Stimulated activated effector memory CD8-positive, alpha-beta T cell treated with anti-CD3 and anti-CD28 coated beads, Interleukin-12 subunit alpha, Interleukin-12 subunit beta, amount 100 ng/mL, for 72 hours (primary cell): ENCODE measurements at regions not wholly inside any gene's neighbourhood (a gene's known extent, or its start where the extent isn't known, plus 50 kb on each side); places are given as distances from the start of the nearest gene placed in this dataset.
A peak's percentile ranks its signal among the peaks of the same experiment; 100 is the strongest.

Experiments
- ATAC-seq: fragments of 150-1000 bp; cut with Tn5 transposase; 2 replicates; pipeline ENCODE4 v1.10.0; 2021
- DNase-seq, 2 donors: peaks; one replicate each; pipeline ENCODE4 v3.0.0; 2021 to 2022; ENCODE audit warnings: low spot score in 2 of 2
- H3K27ac Mint-ChIP-seq: one replicate; pipeline ENCODE4 v1.8.0; 2022; ENCODE audit warnings: mild to moderate bottlenecking, mixed read lengths
- H3K36me3 Mint-ChIP-seq: one replicate; pipeline ENCODE4 v1.8.0; 2022; ENCODE audit warnings: mild to moderate bottlenecking, mixed read lengths
- H3K4me1 Mint-ChIP-seq: one replicate; pipeline ENCODE4 v1.8.0; 2022; ENCODE audit warnings: mixed read lengths
- H3K4me3 Mint-ChIP-seq: one replicate; pipeline ENCODE4 v1.8.0; 2022; ENCODE audit warnings: mild to moderate bottlenecking, mixed read lengths
- H3K9me3 Mint-ChIP-seq: one replicate; pipeline ENCODE4 v1.8.0; 2022; ENCODE audit warnings: mixed read lengths

- Mint-ChIP-seq H3K4me3 (no peak overlapping the region), H3K36me3 (no peaks in the 10 kb centered on the region), H3K4me1 (no peaks in the 10 kb centered on the region), H3K27ac (no peak overlapping the region), H3K9me3 (no peaks in the 10 kb centered on the region)
- ATAC-seq (no peak), DNase-seq (no peak)
Measured at GRCh38 chr13:106047859-106048258, 487.6 kb downstream of the EFNB2 start.

GRCh38 chr13:106042996-106043581 lies 492.4 kb downstream of the EFNB2 start:
- Mint-ChIP-seq H3K4me3 (no peak overlapping the region), H3K4me1 (no peaks in the 10 kb centered on the region), H3K27ac (no peak overlapping the region), H3K36me3 (no peaks in the 10 kb centered on the region), H3K9me3 (peaks cover 8% of the 10 kb centered on the region)
- DNase-seq (no peak), ATAC-seq (no peak)

- no peaks in the 10 kb centered on the region for H3K4me1 Mint-ChIP-seq
- DNase-seq: no peak
- no peak for ATAC-seq
- no peaks in the 10 kb centered on the region for H3K36me3 Mint-ChIP-seq
- H3K27ac Mint-ChIP-seq: no peak overlapping the region
- no peak overlapping the region for H3K4me3 Mint-ChIP-seq
- peaks cover 8% of the 10 kb centered on the region for H3K9me3 Mint-ChIP-seq
Measured at GRCh38 chr13:106041445-106041844, 494.0 kb downstream of the EFNB2 start.

- DNase-seq (no peak), ATAC-seq (no peak)
- Mint-ChIP-seq H3K9me3 (peaks cover 8% of the 10 kb centered on the region), H3K4me3 (no peak overlapping the region), H3K4me1 (no peaks in the 10 kb centered on the region), H3K36me3 (no peaks in the 10 kb centered on the region), H3K27ac (no peak overlapping the region)
Measured at GRCh38 chr13:106038752-106039151, 496.7 kb downstream of the EFNB2 start.

GRCh38 chr13:106036870-106037269 lies 498.6 kb downstream of the EFNB2 start:
- Mint-ChIP-seq H3K36me3 (no peaks in the 10 kb centered on the region), H3K4me1 (no peaks in the 10 kb centered on the region), H3K27ac (no peak overlapping the region), H3K4me3 (no peak overlapping the region), H3K9me3 (peaks cover 8% of the 10 kb centered on the region)
- DNase-seq (no peak), ATAC-seq (peak; percentile 31)

GRCh38 chr13:106034201-106034600 lies 501.3 kb downstream of the EFNB2 start:
- DNase-seq (no peak), ATAC-seq (no peak)
- Mint-ChIP-seq H3K27ac (no peak overlapping the region), H3K4me1 (no peaks in the 10 kb centered on the region), H3K9me3 (no peaks in the 10 kb centered on the region), H3K36me3 (no peaks in the 10 kb centered on the region), H3K4me3 (no peak overlapping the region)

- H3K9me3 Mint-ChIP-seq: no peaks in the 10 kb centered on the region
- H3K27ac Mint-ChIP-seq: no peak overlapping the region
- H3K36me3 Mint-ChIP-seq: no peaks in the 10 kb centered on the region
- H3K4me3 Mint-ChIP-seq: no peak overlapping the region
- no peak for ATAC-seq
- DNase-seq: no peak
- H3K4me1 Mint-ChIP-seq: no peaks in the 10 kb centered on the region
Measured at GRCh38 chr13:106033659-106034058, 501.8 kb downstream of the EFNB2 start.

GRCh38 chr13:106032441-106032840 lies 503.0 kb downstream of the EFNB2 start:
- no peaks in the 10 kb centered on the region for H3K9me3 Mint-ChIP-seq
- H3K4me1 Mint-ChIP-seq: no peaks in the 10 kb centered on the region
- ATAC-seq (no peak), DNase-seq (no peak)
- H3K27ac Mint-ChIP-seq: no peak overlapping the region
- H3K4me3 Mint-ChIP-seq: no peak overlapping the region
- no peaks in the 10 kb centered on the region for H3K36me3 Mint-ChIP-seq

GRCh38 chr13:106029676-106030290 lies 505.7 kb downstream of the EFNB2 start:
- no peak overlapping the region for H3K4me3 Mint-ChIP-seq
- no peak for ATAC-seq
- H3K36me3 Mint-ChIP-seq: no peaks in the 10 kb centered on the region

GRCh38 chr13:106028911-106029310 lies 506.6 kb downstream of the EFNB2 start:
- no peaks in the 10 kb centered on the region for H3K4me1 Mint-ChIP-seq
- DNase-seq (no peak), ATAC-seq (no peak)
- H3K4me3 Mint-ChIP-seq: no peak overlapping the region
- H3K27ac Mint-ChIP-seq: no peak overlapping the region
- no peaks in the 10 kb centered on the region for H3K36me3 Mint-ChIP-seq
- peaks cover 5% of the 10 kb centered on the region for H3K9me3 Mint-ChIP-seq

More at GRCh38 chr13:106029676-106030290, 505.7 kb downstream of the EFNB2 start:
- H3K4me1 Mint-ChIP-seq: no peaks in the 10 kb centered on the region
- peaks cover 4% of the 10 kb centered on the region for H3K9me3 Mint-ChIP-seq
- no peak for DNase-seq
- H3K27ac Mint-ChIP-seq: no peak overlapping the region

GRCh38 chr13:106011600-106011999 lies 523.9 kb downstream of the EFNB2 start:
- DNase-seq: no peak
- H3K4me1 Mint-ChIP-seq: no peaks in the 10 kb centered on the region
- no peak for ATAC-seq
- H3K36me3 Mint-ChIP-seq: no peaks in the 10 kb centered on the region
- peaks cover 9% of the 10 kb centered on the region for H3K9me3 Mint-ChIP-seq
- H3K27ac Mint-ChIP-seq: no peak overlapping the region
- H3K4me3 Mint-ChIP-seq: no peak overlapping the region

- no peaks in the 10 kb centered on the region for H3K4me1 Mint-ChIP-seq
- no peak overlapping the region for H3K27ac Mint-ChIP-seq
- DNase-seq: no peak
- no peak overlapping the region for H3K4me3 Mint-ChIP-seq
- ATAC-seq: no peak
- peaks cover 9% of the 10 kb centered on the region for H3K9me3 Mint-ChIP-seq
- no peaks in the 10 kb centered on the region for H3K36me3 Mint-ChIP-seq
Measured at GRCh38 chr13:106010836-106011235, 524.6 kb downstream of the EFNB2 start.

- H3K36me3 Mint-ChIP-seq: no peaks in the 10 kb centered on the region
- DNase-seq: no peak
- ATAC-seq: no peak
- H3K4me1 Mint-ChIP-seq: no peaks in the 10 kb centered on the region
- H3K4me3 Mint-ChIP-seq: no peak overlapping the region
- peaks cover 9% of the 10 kb centered on the region for H3K9me3 Mint-ChIP-seq
- no peak overlapping the region for H3K27ac Mint-ChIP-seq
Measured at GRCh38 chr13:106008540-106008939, 526.9 kb downstream of the EFNB2 start.

- DNase-seq: no peak
- Mint-ChIP-seq H3K36me3 (no peaks in the 10 kb centered on the region), H3K27ac (no peak overlapping the region), H3K4me3 (no peak overlapping the region), H3K9me3 (peaks cover 4% of the 10 kb centered on the region), H3K4me1 (no peaks in the 10 kb centered on the region)
- ATAC-seq: no peak
Measured at GRCh38 chr13:106007156-106007555, 528.3 kb downstream of the EFNB2 start.

GRCh38 chr13:106003651-106004050 lies 531.8 kb downstream of the EFNB2 start:
- ATAC-seq (no peak), DNase-seq (no peak)
- peaks cover 8% of the 10 kb centered on the region for H3K9me3 Mint-ChIP-seq
- H3K4me1 Mint-ChIP-seq: no peaks in the 10 kb centered on the region
- no peak overlapping the region for H3K4me3 Mint-ChIP-seq
- H3K36me3 Mint-ChIP-seq: no peaks in the 10 kb centered on the region
- H3K27ac Mint-ChIP-seq: no peak overlapping the region

GRCh38 chr13:106001443-106001842 lies 534.0 kb downstream of the EFNB2 start:
- Mint-ChIP-seq H3K4me1 (no peaks in the 10 kb centered on the region), H3K4me3 (no peak overlapping the region), H3K36me3 (no peaks in the 10 kb centered on the region), H3K27ac (no peak overlapping the region), H3K9me3 (peaks cover 5% of the 10 kb centered on the region)
- DNase-seq: no peak
- no peak for ATAC-seq
